Right lobe of liver (tissue), 6 donors: ENCODE measurements at regions not wholly inside any gene's neighbourhood (a gene's known extent, or its start where the extent isn't known, plus 50 kb on each side); places are given as distances from the start of the nearest gene placed in this dataset.

Source experiments
- ATAC-seq, 4 donors: fragments of 200-7000 bp; cut with Tn5 transposase; one replicate each; pipeline ENCODE4 v1.9.1; 2020; ENCODE audit warnings: mild to moderate bottlenecking in 4 of 4, moderate library complexity in 4 of 4
- DNase-seq, 3 donors: peaks; one replicate each; pipeline ENCODE4 v3.0.0-alpha.2; 2020
- H3K27ac ChIP-seq, 3 donors: fragments of 200-600 bp; one replicate each; pipeline ENCODE4 v1.8.0; 2022
- H3K27me3 ChIP-seq, 2 donors: fragments of 200-600 bp; one replicate each; pipeline ENCODE4 v1.8.0; 2022
- H3K36me3 ChIP-seq, 4 donors: fragments of 200-600 bp; sonication (generic) in 1 of 4; one replicate each; pipeline versions ENCODE4 v1.5.1 to v1.8.0; 2017 to 2022; ENCODE audit warnings: control low read depth in 1 of 4
- H3K4me1 ChIP-seq, 4 donors: fragments of 200-600 bp; sonication (generic) in 1 of 4; one replicate each; pipeline versions ENCODE4 v1.5.1 to v1.8.0; 2017 to 2022; ENCODE audit warnings: control low read depth in 1 of 4
- H3K4me3 ChIP-seq, 3 donors: fragments of 200-600 bp; one replicate each; pipeline ENCODE4 v1.8.0; 2022
- H3K9me3 ChIP-seq, 4 donors: fragments of 200-600 bp; sonication (generic) in 1 of 4; one replicate each; pipeline versions ENCODE4 v1.5.1 to v1.8.0; 2017 to 2022; ENCODE audit warnings: control low read depth in 1 of 4
- POLR2A ChIP-seq: fragments of 450-650 bp; IDR thresholded peaks from one replicate; pipeline ENCODE4 v1.6.1; 2017; ENCODE audit warnings: antibody characterized with exemption, mild to moderate bottlenecking
- WGBS: methylation state at CpG from one replicate; pipeline ENCODE4 v1.1.6; 2018; ENCODE audit warnings: low coverage, low lambda C conversion rate; ENCODE audit not compliant: insufficient coverage; ENCODE audit errors: missing lambda C conversion rate; 5-methylcytosine and 5-hydroxymethylcytosine counted together
- intact Hi-C, 2 donors: fragments of 100-400 bp; cut with DNase I; formaldehyde crosslinking; loops; one replicate each; pipeline versions ENCODE4 v1.11.2 to v1.14.1; 2022
- TF ChIP-seq, protein P1 (sequence below), 4 donors: fragments of 200-600 bp in 3 of 4; fragments of 450-650 bp in 1 of 4; IDR thresholded peaks; one replicate each; pipeline versions ENCODE4 v1.5.1 to v1.8.0; 2016 to 2022; ENCODE audit warnings: antibody characterized with exemption in 4 of 4, mild to moderate bottlenecking in 2 of 4
- donor health status: DM: no; HTN: yes; CAD: no.
- donor health status: DM: no; HTN: no; CAD: no.
- donor health status: DM: no; HTN: no; CAD: no.
- donor health status: DM: no; HTN: yes; CAD: no.
- donor health status: DM: no; HTN: yes; CAD: no.

DNA sequence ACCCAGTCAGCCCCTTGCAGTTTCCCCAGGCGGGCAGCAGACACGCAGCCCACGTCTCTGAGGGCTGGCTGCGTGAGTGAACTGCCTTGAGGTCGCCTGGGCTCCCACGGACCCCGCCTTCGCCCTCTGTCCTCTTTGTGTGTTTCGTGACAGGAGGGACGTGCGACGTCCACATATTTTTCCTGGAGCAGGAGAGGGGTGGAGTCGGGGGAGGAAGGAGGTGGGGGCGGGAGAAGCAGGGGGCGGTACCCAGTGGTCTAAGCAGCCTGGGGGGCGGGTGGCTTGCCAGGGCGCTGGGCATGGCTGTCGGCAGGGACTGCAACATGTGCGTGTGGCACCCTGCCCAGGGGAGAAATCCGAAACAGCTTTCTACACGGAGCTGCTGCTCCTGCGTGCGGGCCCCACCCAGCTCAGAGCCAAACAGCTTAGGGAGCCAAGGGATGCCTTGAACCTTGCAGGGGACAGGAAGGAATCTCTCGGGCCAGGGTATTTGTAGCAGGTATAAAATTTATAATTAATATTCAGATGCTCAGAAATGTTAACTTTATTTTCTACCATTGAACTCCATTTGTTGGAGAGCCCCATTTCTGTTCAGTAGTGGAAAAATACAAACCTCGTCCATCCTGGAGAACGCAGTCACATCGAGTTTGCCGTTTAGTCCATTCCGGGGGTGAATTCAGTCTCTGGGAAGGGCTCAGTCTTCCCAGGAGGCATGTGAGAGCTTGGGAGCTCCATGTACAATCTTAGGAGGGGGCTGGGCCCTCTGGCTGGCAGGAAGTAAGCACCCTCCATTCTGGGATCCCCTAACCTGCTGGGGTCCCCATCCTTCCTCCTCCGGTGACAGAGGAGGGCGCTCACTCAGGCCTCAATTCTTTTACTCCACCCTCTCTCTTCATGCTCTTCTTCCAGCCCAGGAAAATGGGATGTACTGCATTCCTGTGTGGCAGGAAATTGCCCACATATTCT, 79.1 kb upstream of the MEF2A start:
- ATAC-seq: peak; percentile 76 to 81 (median 78)

DNA sequence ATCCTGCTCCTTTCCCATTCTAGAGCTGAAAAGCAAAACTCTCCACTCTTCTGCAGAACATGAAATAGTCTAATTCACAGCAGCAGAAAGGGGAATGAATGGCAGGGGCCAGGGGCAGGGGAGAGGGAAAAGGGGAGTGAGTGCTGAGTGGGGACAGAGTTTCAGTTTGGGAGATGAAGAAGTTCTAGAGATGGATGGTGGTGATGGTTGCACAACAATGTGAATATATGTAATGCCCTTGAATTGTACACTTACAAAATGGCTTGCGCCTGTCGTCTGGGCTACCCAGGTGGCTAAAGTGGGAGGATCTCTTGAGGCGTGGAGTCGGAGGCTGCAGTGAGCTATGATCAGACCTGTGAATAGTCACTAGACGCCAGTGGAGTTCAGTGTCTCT, 78.5 kb upstream of the MEF2A start:
- Histone ChIP-seq H3K4me1 (no peaks in the 10 kb centered on the region), H3K36me3 (no peaks in the 10 kb centered on the region), H3K27ac (no peak overlapping the region), H3K27me3 (no peaks in the 10 kb centered on the region), H3K9me3 (no peaks in the 10 kb centered on the region), H3K4me3 (no peak overlapping the region)
- DNase-seq (no peak), ATAC-seq (no peak)
- 81% methylated on average over 3 of the region's 5 CpGs for WGBS
- no peak for TF ChIP-seq POLR2A
- TF ChIP-seq, protein P1, sequence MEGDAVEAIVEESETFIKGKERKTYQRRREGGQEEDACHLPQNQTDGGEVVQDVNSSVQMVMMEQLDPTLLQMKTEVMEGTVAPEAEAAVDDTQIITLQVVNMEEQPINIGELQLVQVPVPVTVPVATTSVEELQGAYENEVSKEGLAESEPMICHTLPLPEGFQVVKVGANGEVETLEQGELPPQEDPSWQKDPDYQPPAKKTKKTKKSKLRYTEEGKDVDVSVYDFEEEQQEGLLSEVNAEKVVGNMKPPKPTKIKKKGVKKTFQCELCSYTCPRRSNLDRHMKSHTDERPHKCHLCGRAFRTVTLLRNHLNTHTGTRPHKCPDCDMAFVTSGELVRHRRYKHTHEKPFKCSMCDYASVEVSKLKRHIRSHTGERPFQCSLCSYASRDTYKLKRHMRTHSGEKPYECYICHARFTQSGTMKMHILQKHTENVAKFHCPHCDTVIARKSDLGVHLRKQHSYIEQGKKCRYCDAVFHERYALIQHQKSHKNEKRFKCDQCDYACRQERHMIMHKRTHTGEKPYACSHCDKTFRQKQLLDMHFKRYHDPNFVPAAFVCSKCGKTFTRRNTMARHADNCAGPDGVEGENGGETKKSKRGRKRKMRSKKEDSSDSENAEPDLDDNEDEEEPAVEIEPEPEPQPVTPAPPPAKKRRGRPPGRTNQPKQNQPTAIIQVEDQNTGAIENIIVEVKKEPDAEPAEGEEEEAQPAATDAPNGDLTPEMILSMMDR (IDR thresholded peaks at IDR 0.05): no peak
- intact Hi-C loops: no loop called here

More for the DNA sequence above, 79.1 kb upstream of the MEF2A start:
- peak; percentile 63 to 76 (median 64) for DNase-seq
- peak overlapping the region in 1 of 3 donors; percentile 21 for H3K27ac ChIP-seq
- TF ChIP-seq POLR2A: no peak
- TF ChIP-seq, protein P1 (IDR thresholded peaks at IDR 0.05): no peak
- peak overlapping the region; percentile 3 to 31 (median 16) for H3K4me3 ChIP-seq
- WGBS: 8% methylated on average over 6 of the region's 31 CpGs
- H3K9me3 ChIP-seq: no peaks in the 10 kb centered on the region
- no peaks in the 10 kb centered on the region for H3K4me1 ChIP-seq
- H3K36me3 ChIP-seq: no peaks in the 10 kb centered on the region
- intact Hi-C loops: no loop called here
- H3K27me3 ChIP-seq: no peaks in the 10 kb centered on the region

DNA sequence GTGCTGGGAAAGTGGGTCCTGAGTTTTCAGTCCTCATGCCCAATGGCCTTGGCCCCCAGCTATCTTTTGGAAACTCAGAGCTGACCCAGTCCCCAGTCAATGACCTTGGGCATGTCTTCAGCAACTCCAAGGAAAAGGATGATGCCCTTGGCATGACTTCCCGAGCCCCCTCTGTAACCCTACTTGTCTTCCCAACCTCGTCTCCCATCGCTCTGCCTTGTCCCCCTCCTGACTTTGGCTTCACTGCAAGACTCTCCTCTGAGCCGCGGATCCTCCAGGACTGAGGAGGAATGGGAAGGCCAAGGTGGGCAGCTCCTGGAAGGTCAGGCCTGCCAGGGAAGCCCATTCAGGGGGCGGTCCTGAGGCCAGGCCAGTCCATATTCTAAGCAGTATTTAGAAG, 73.5 kb upstream of the MEF2A start:
- Histone ChIP-seq H3K4me1 (no peaks in the 10 kb centered on the region), H3K36me3 (no peaks in the 10 kb centered on the region), H3K4me3 (no peak overlapping the region), H3K27ac (no peak overlapping the region), H3K9me3 (no peaks in the 10 kb centered on the region), H3K27me3 (no peaks in the 10 kb centered on the region)
- DNase-seq (no peak), ATAC-seq (no peak)
- intact Hi-C loops: no loop called here
- TF ChIP-seq, protein P1 (IDR thresholded peaks at IDR 0.05): no peak
- TF ChIP-seq POLR2A: no peak
- 86% methylated on average over 6 of the region's 6 CpGs for WGBS

DNA sequence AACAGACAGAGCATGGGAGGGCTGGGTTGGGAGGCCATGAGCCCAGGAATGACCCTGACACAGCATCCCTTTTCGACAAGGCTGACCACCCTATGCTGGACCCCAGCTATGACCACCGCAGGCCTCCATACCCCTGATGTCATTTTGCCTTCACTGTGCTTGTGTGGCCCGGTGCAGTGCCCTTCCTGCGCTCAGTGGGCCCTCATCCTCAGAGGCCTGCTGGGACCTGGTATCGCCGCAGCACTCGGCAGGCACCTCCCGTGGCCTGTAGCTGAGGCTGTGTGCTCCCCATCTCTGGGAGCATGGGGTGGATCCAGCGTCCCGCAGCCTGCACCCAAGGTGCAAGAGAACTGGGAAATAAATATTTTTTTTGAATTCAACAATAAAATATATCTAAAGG, 73.1 kb upstream of the MEF2A start:
- intact Hi-C loops: no loop called here
- no peak overlapping the region for H3K4me3 ChIP-seq
- H3K9me3 ChIP-seq: no peaks in the 10 kb centered on the region
- H3K27ac ChIP-seq: no peak overlapping the region
- ATAC-seq (no peak), DNase-seq (no peak)
- no peaks in the 10 kb centered on the region for H3K36me3 ChIP-seq
- TF ChIP-seq POLR2A: no peak
- TF ChIP-seq, protein P1 (IDR thresholded peaks at IDR 0.05): no peak
- no CpG with 5 or more reads among the region's 10 CpGs for WGBS
- H3K4me1 ChIP-seq: no peaks in the 10 kb centered on the region
- no peaks in the 10 kb centered on the region for H3K27me3 ChIP-seq
